Brain microvascular endothelial cell (primary cell): ENCODE measurements at regions not wholly inside any gene's neighbourhood (a gene's known extent, or its start where the extent isn't known, plus 50 kb on each side); places are given as distances from the start of the nearest gene placed in this dataset.
"Not testable (repeated sequence)": the region's sequence is repeated elsewhere in the genome, so short reads cannot be mapped to it uniquely, and the experiment has no call there.

Experiments
- DNase-seq: peaks from one replicate; pipeline ENCODE4 v3.0.0-alpha.2; 2020
- H3K27ac ChIP-seq: fragments of 250-450 bp; sonication (Bioruptor Pico); 2 replicates; pipeline ENCODE4 v1.5.1; 2020; ENCODE audit warnings: mild to moderate bottlenecking, moderate library complexity
- H3K27me3 ChIP-seq: fragments of 250-450 bp; sonication (Bioruptor Pico); replicated peaks from 2 replicates; pipeline ENCODE4 v1.5.1; 2020; ENCODE audit warnings: mild to moderate bottlenecking
- H3K36me3 ChIP-seq: fragments of 250-450 bp; sonication (Bioruptor Pico); replicated peaks from 2 replicates; pipeline ENCODE4 v1.5.1; 2020; ENCODE audit warnings: mild to moderate bottlenecking
- H3K4me3 ChIP-seq: 2 replicates; pipeline ENCODE4 v1.5.1; 2011; ENCODE audit warnings: low read depth, mild to moderate bottlenecking, control low read depth, low read length, moderate library complexity
- CTCF ChIP-seq: IDR thresholded peaks from 2 replicates; pipeline ENCODE4 v1.5.1; 2011; ENCODE audit warnings: low read depth, mild to moderate bottlenecking, moderate library complexity, low read length, control low read depth, inconsistent platforms; ENCODE audit errors: missing control alignments
- in situ Hi-C: cut with HindIII; loops from 2 replicates; pipeline ENCODE4 v1.10.0; 2017; ENCODE audit warnings: low sequenced_read_pairs, low pct_ligation_motif_present

- Histone ChIP-seq H3K27ac (no peak overlapping the region), H3K27me3 (peaks cover 31% of the 10 kb centered on the region), H3K4me3 (no peak overlapping the region), H3K36me3 (no peaks in the 10 kb centered on the region)
- in situ Hi-C loops, result no loop called here
- DNase-seq, result no peak
- no peak for TF ChIP-seq CTCF
These were observed 62.0 kb upstream of the UNC5A start for GRCh38 chr5:176748073-176748966.

GRCh38 chr5:176748967-176749935, 61.1 kb upstream of the UNC5A start:
- peaks cover 21% of the 10 kb centered on the region for H3K27me3 ChIP-seq
- in situ Hi-C loops, result no loop called here
- no peak for TF ChIP-seq CTCF
- H3K27ac ChIP-seq, result no peak overlapping the region
- no peaks in the 10 kb centered on the region for H3K36me3 ChIP-seq
- no peak for DNase-seq
- H3K4me3 ChIP-seq, result no peak overlapping the region

- Histone ChIP-seq H3K27me3 (peaks cover 13% of the 10 kb centered on the region), H3K27ac (no peak overlapping the region), H3K36me3 (no peaks in the 10 kb centered on the region), H3K4me3 (no peak overlapping the region)
- DNase-seq, result no peak
- no peak for TF ChIP-seq CTCF
- in situ Hi-C loops, result no loop called here
These were observed 60.2 kb upstream of the UNC5A start for GRCh38 chr5:176750144-176750543.

GRCh38 chr5:176754376-176754973, 55.9 kb upstream of the UNC5A start:
- in situ Hi-C loops, result no loop called here
- Histone ChIP-seq H3K4me3 (no peak overlapping the region), H3K27ac (no peak overlapping the region), H3K27me3 (peaks cover 5% of the 10 kb centered on the region), H3K36me3 (no peaks in the 10 kb centered on the region)
- no peak for DNase-seq
- no peak for TF ChIP-seq CTCF

GRCh38 chr5:176755593-176755992, 54.8 kb upstream of the UNC5A start:
- H3K27me3 ChIP-seq, H3K27ac ChIP-seq, in situ Hi-C loops, H3K36me3 ChIP-seq, H3K4me3 ChIP-seq, DNase-seq: not testable (repeated sequence)

- H3K27me3 ChIP-seq, in situ Hi-C loops, H3K36me3 ChIP-seq, DNase-seq, H3K27ac ChIP-seq, H3K4me3 ChIP-seq: not testable (repeated sequence)
These were observed 52.8 kb upstream of the UNC5A start for GRCh38 chr5:176757569-176757968.
